HepG2 (cell line): ENCODE measurements at regions not wholly inside any gene's neighbourhood (a gene's known extent, or its start where the extent isn't known, plus 50 kb on each side); places are given as distances from the start of the nearest gene placed in this dataset.

Experiments
- ATAC-seq: fragments of 200-7000 bp; cut with Tn5 transposase; 3 replicates; pipeline ENCODE4 v1.9.1; 2020; ENCODE audit warnings: mild to moderate bottlenecking, moderate library complexity
- BruUV-seq: library from RNA; stranded (reverse); fragments of 400-500 nt; replicated peaks from 2 replicates; lab custom pipeline; 2021; lab: Mats Ljungman, UMichigan
- CTCF ChIA-PET: fragments of 300-600 bp; formaldehyde crosslinking; extraction: SDS; loops from one replicate; lab custom pipeline; 2021; ENCODE audit warnings: low total read pairs, inconsistent platforms, low intra/inter-chr PET ratio; lab: Yijun Ruan, JAX
- POLR2A ChIA-PET: fragments of 350-600 bp; sonication (Branson Sonifier 250); formaldehyde crosslinking; loops from one replicate; lab custom pipeline; 2020; ENCODE audit warnings: antibody characterized with exemption, inconsistent platforms; lab: Yijun Ruan, JAX
- DNase-seq: peaks from one replicate; pipeline ENCODE4 v3.0.0-alpha.2; 2015; ENCODE audit warnings: low spot score
- FAIRE-seq: peaks from 3 replicates; lab custom pipeline; 2011; peaks lifted over from hg19 to GRCh38; lab: Jason Lieb, UNC
- H2AFZ ChIP-seq: one replicate; pipeline ENCODE4 v1.6.1; 2011; ENCODE audit warnings: low read length, inconsistent platforms
- H3K27ac ChIP-seq: fragments of 300-600 bp; 3 replicates; pipeline ENCODE4 v1.8.0; 2011; ENCODE audit warnings: mixed run types, mild to moderate bottlenecking, mixed read lengths, low read length, inconsistent platforms; ENCODE audit not compliant: insufficient read depth; ENCODE audit errors: extremely low read length
- H3K27me3 ChIP-seq, 2 experiments: fragments of 200-600 bp in 1 of 2; 2 replicates in 1 of 2; 3 replicates in 1 of 2; pipeline versions ENCODE4 v1.6.0 to v1.8.0; 2011; ENCODE audit warnings: low read length in 2 of 2, mild to moderate bottlenecking in 2 of 2, moderate library complexity in 2 of 2, inconsistent platforms in 1 of 2; ENCODE audit not compliant: insufficient read depth in 2 of 2, control insufficient read depth in 1 of 2
- H3K36me3 ChIP-seq, 2 experiments: fragments of 200-600 bp in 1 of 2; replicated peaks in 1 of 2; 2 replicates in 1 of 2; 3 replicates in 1 of 2; pipeline versions ENCODE4 v1.5.1 to v1.8.0; 2011; ENCODE audit warnings: low read length in 2 of 2, inconsistent platforms in 1 of 2; ENCODE audit not compliant: insufficient read depth in 2 of 2, control insufficient read depth in 1 of 2
- H3K4me1 ChIP-seq: 2 replicates; pipeline ENCODE4 v1.5.1; 2012; ENCODE audit warnings: low read length, inconsistent platforms; ENCODE audit not compliant: insufficient read depth
- H3K4me2 ChIP-seq: 2 replicates; pipeline ENCODE4 v1.6.0; 2011; ENCODE audit warnings: low read depth, low read length, inconsistent platforms
- H3K4me3 ChIP-seq, 3 experiments: fragments of 200-600 bp in 1 of 3; sonication (generic), shearing (Covaris generic) in 1 of 3; replicated peaks in 1 of 3; 2 replicates each; pipeline ENCODE4 v1.5.1; 2011 to 2016; ENCODE audit warnings: low read length in 3 of 3, inconsistent platforms in 2 of 3, low read depth in 2 of 3, mild to moderate bottlenecking in 2 of 3, control low read depth in 1 of 3, mixed read lengths in 1 of 3; ENCODE audit not compliant: insufficient read depth in 1 of 3
- H3K79me2 ChIP-seq: one replicate; pipeline ENCODE4 v1.6.1; 2011; ENCODE audit warnings: low read length, inconsistent platforms; ENCODE audit not compliant: insufficient read depth
- H3K9ac ChIP-seq: 2 replicates; pipeline ENCODE4 v1.6.0; 2011; ENCODE audit warnings: mild to moderate bottlenecking, low read depth, low read length, inconsistent platforms; ENCODE audit not compliant: insufficient read depth
- H3K9me3 ChIP-seq: 2 replicates; pipeline ENCODE4 v1.5.1; 2012; ENCODE audit warnings: mild to moderate bottlenecking, low read length
- H4K20me1 ChIP-seq: 2 replicates; pipeline ENCODE4 v1.6.0; 2011; ENCODE audit warnings: inconsistent platforms, mild to moderate bottlenecking, low read length, moderate library complexity; ENCODE audit not compliant: insufficient read depth
- FOXM1 ChIP-seq: sonication (generic); formaldehyde crosslinking; IDR thresholded peaks from 2 replicates; pipeline ENCODE4 v1.5.0; 2020; ENCODE audit warnings: missing genetic modification reagents
- FOXP1 ChIP-seq, 2 experiments: fragments of 450-650 bp in 1 of 2; IDR thresholded peaks; 2 replicates each; pipeline ENCODE4 v1.6.1; 2017 to 2018; ENCODE audit warnings: antibody characterized with exemption in 1 of 2
- KDM2A ChIP-seq: sonication (generic); formaldehyde crosslinking; IDR thresholded peaks from 2 replicates; pipeline ENCODE4 v1.4.0; 2020; ENCODE audit warnings: low read depth, missing genetic modification reagents, borderline replicate concordance
- NCOA2 ChIP-seq: sonication (generic); formaldehyde crosslinking; IDR thresholded peaks from 2 replicates; pipeline ENCODE4 v1.8.0; 2022; ENCODE audit warnings: inconsistent platforms
- RBFOX2 ChIP-seq: fragments of 200-400 bp; formaldehyde crosslinking; IDR thresholded peaks from 2 replicates; pipeline ENCODE4 v1.6.1; 2017; ENCODE audit warnings: low read depth, mild to moderate bottlenecking, low read length
- TCF7 ChIP-seq: sonication (generic); IDR thresholded peaks from 2 replicates; pipeline ENCODE4 v1.6.1; 2016; ENCODE audit warnings: antibody characterized with exemption, low read depth
- ZNF670 ChIP-seq: sonication (generic); formaldehyde crosslinking; IDR thresholded peaks from 2 replicates; pipeline ENCODE4 v1.8.0; 2022; ENCODE audit warnings: mild to moderate bottlenecking, missing genetic modification reagents, borderline replicate concordance
- WGBS: methylation state at CpG from one replicate; pipeline ENCODE4 v1.1.6; 2017; ENCODE audit warnings: low lambda C conversion rate; 5-methylcytosine and 5-hydroxymethylcytosine counted together
- in situ Hi-C: cut with HindIII; loops from 2 replicates; pipeline ENCODE4 v1.10.0; 2017; ENCODE audit warnings: low pct_unique_long_range_greater_than_20kb; ENCODE audit not compliant: extremely low pct_ligation_motif_present
- intact Hi-C: fragments of 100-400 bp; cut with micrococcal nuclease; formaldehyde crosslinking; loops from one replicate; pipeline ENCODE4 v1.10.0; 2022; ENCODE audit not compliant: unreplicated experiment
- TF ChIP-seq, protein P1 (sequence below): sonication (generic); formaldehyde crosslinking; IDR thresholded peaks from 2 replicates; pipeline ENCODE4 v1.5.0; 2020; ENCODE audit warnings: mild to moderate bottlenecking, missing genetic modification reagents, borderline replicate concordance
- TF ChIP-seq, protein P2 (sequence below): sonication (generic); formaldehyde crosslinking; IDR thresholded peaks from 2 replicates; pipeline ENCODE4 v1.8.0; 2022; ENCODE audit warnings: mild to moderate bottlenecking, missing genetic modification reagents, moderate library complexity
- TF ChIP-seq, protein P3 (sequence below): IDR thresholded peaks from 2 replicates; pipeline ENCODE4 v1.6.1; 2016; ENCODE audit warnings: missing compliant biosample characterization, missing genetic modification reagents, borderline replicate concordance
- TF ChIP-seq, protein P4 (sequence below): sonication (generic); formaldehyde crosslinking; IDR thresholded peaks from 2 replicates; pipeline ENCODE4 v1.4.0; 2020; ENCODE audit warnings: missing genetic modification reagents, borderline replicate concordance

DNA sequence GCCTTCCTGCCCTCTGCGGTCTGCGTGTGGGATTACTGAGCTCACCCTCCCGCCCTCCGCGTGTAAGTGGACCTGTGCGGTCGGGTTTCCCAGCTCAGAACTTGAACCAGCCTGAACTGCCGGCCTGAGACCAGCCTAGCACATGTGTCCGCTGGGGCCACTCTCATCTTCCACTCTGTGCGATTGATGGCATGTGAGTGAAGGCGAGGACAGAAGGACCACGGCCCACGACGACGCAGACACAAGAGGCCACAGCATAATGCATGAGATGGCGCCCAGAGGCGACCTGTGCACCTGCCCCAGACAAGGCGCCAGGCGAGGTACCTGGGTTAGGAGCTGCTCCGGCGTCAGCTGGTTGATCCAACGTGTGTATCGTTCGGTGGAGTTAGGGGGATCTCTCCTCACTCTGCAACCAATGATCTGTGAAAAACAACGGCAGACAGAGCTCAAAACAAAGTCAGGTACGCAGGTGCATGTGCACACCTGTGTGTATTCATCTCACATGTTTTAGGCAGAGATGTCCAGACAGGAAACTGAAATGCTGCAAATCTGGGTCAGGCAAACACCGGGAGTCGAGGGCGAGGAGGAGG lies 74.5 kb upstream of the METRNL start (continued):
- TF ChIP-seq, protein P1, sequence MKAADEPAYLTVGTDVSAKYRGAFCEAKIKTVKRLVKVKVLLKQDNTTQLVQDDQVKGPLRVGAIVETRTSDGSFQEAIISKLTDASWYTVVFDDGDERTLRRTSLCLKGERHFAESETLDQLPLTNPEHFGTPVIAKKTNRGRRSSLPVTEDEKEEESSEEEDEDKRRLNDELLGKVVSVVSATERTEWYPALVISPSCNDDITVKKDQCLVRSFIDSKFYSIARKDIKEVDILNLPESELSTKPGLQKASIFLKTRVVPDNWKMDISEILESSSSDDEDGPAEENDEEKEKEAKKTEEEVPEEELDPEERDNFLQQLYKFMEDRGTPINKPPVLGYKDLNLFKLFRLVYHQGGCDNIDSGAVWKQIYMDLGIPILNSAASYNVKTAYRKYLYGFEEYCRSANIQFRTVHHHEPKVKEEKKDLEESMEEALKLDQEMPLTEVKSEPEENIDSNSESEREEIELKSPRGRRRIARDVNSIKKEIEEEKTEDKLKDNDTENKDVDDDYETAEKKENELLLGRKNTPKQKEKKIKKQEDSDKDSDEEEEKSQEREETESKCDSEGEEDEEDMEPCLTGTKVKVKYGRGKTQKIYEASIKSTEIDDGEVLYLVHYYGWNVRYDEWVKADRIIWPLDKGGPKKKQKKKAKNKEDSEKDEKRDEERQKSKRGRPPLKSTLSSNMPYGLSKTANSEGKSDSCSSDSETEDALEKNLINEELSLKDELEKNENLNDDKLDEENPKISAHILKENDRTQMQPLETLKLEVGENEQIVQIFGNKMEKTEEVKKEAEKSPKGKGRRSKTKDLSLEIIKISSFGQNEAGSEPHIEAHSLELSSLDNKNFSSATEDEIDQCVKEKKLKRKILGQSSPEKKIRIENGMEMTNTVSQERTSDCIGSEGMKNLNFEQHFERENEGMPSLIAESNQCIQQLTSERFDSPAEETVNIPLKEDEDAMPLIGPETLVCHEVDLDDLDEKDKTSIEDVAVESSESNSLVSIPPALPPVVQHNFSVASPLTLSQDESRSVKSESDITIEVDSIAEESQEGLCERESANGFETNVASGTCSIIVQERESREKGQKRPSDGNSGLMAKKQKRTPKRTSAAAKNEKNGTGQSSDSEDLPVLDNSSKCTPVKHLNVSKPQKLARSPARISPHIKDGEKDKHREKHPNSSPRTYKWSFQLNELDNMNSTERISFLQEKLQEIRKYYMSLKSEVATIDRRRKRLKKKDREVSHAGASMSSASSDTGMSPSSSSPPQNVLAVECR (CRISPR knock-in tag): no peak
- TF ChIP-seq ZNF670 (no peak), RBFOX2 (no peak)

DNA sequence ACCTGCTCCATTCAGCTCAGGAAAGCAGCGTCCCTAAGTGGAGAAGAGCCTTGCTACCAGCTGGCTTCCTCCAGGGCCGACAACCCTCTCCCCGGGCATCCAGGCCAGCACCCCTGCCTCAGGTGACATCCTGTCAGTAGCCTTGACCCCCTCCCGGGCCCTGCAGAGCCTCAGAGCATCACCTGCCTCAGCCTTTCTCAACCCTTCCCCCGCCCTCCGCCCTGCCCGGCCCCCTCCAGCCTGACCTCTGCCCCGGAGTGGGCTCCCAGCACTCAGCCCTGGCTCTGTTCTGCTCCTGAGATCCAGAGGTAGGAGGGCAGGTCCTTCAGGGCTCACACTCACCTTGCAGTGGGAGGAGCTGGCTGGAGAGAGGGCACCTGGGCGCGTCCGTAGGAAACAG lies 73.8 kb upstream of the METRNL start:
- Histone ChIP-seq H3K4me2 (no peak overlapping the region), H3K9me3 (no peaks in the 10 kb centered on the region), H3K4me1 (no peaks in the 10 kb centered on the region), H3K27me3 (no peaks in the 10 kb centered on the region), H3K79me2 (no peaks in the 10 kb centered on the region), H3K4me3 (no peak overlapping the region), H3K36me3 (peaks cover 25 to 26% of the 10 kb centered on the region in 2 experiments; a peak in 4 of 5 replicates), H3K9ac (no peak overlapping the region), H2AFZ (no peak overlapping the region), H3K27ac (no peak overlapping the region), H4K20me1 (no peaks in the 10 kb centered on the region)
- CTCF ChIA-PET: no interaction called here
- no peak for TF ChIP-seq FOXM1 (CRISPR knock-in tag)
- TF ChIP-seq, protein P2, sequence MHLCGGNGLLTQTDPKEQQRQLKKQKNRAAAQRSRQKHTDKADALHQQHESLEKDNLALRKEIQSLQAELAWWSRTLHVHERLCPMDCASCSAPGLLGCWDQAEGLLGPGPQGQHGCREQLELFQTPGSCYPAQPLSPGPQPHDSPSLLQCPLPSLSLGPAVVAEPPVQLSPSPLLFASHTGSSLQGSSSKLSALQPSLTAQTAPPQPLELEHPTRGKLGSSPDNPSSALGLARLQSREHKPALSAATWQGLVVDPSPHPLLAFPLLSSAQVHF (CRISPR knock-in tag): no peak
- no peak for TF ChIP-seq FOXP1 (IDR thresholded peaks at IDR 0.05)
- TF ChIP-seq FOXP1 (CRISPR knock-in tag; IDR thresholded peaks at IDR 0.05): no peak
- TF ChIP-seq, protein P3, sequence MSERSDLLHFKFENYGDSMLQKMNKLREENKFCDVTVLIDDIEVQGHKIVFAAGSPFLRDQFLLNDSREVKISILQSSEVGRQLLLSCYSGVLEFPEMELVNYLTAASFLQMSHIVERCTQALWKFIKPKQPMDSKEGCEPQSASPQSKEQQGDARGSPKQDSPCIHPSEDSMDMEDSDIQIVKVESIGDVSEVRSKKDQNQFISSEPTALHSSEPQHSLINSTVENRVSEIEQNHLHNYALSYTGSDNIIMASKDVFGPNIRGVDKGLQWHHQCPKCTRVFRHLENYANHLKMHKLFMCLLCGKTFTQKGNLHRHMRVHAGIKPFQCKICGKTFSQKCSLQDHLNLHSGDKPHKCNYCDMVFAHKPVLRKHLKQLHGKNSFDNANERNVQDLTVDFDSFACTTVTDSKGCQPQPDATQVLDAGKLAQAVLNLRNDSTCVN (CRISPR knock-in tag): no peak
- TF ChIP-seq NCOA2: no peak
- no peak for TF ChIP-seq TCF7
- no peak for TF ChIP-seq KDM2A
- TF ChIP-seq, protein P4, sequence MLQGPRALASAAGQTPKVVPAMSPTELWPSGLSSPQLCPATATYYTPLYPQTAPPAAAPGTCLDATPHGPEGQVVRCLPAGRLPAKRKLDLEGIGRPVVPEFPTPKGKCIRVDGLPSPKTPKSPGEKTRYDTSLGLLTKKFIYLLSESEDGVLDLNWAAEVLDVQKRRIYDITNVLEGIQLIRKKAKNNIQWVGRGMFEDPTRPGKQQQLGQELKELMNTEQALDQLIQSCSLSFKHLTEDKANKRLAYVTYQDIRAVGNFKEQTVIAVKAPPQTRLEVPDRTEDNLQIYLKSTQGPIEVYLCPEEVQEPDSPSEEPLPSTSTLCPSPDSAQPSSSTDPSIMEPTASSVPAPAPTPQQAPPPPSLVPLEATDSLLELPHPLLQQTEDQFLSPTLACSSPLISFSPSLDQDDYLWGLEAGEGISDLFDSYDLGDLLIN (CRISPR knock-in tag): no peak
- WGBS: 95% methylated on average over 11 of the region's 11 CpGs
- POLR2A ChIA-PET: no interaction called here
- intact Hi-C loops (no loop called here), in situ Hi-C loops (no loop called here)
- FAIRE-seq: no peak
- ATAC-seq: no peak
- DNase-seq: no peak
- no TSS peak for BruUV-seq
